ENCODE measurements at regions not wholly inside any gene's neighbourhood (a gene's known extent, or its start where the extent isn't known, plus 50 kb on each side); places are given as distances from the start of the nearest gene placed in this dataset.

- Histone ChIP-seq H3K27me3 (ENCODE audit: control insufficient read depth, insufficient read depth, low read length) (no peaks in the 10 kb centered on the region), H3K9ac (ENCODE audit: low read length) (no peak overlapping the region), H3K27ac (ENCODE audit: low read depth, low read length) (no peak overlapping the region), H3K36me3 (ENCODE audit: control insufficient read depth, insufficient read depth, low read length) (no peaks in the 10 kb centered on the region), H3K4me1 (ENCODE audit: control insufficient read depth, insufficient read depth, low read length) (no peaks in the 10 kb centered on the region), H3K4me3 (ENCODE audit: low read depth, low read length) (no peak overlapping the region), H3K9me3 (ENCODE audit: control insufficient read depth, insufficient read depth, low read depth, low read length) (no peaks in the 10 kb centered on the region)
Observed at GRCh38 chr5:118565335-118565971, 422.9 kb downstream of the DTWD2 start.

GRCh38 chr5:118561971-118562370 lies 426.4 kb downstream of the DTWD2 start:
- Histone ChIP-seq H3K27ac (ENCODE audit: low read depth, low read length) (no peak overlapping the region), H3K36me3 (ENCODE audit: control insufficient read depth, insufficient read depth, low read length) (no peaks in the 10 kb centered on the region), H3K27me3 (ENCODE audit: control insufficient read depth, insufficient read depth, low read length) (no peaks in the 10 kb centered on the region), H3K9me3 (ENCODE audit: control insufficient read depth, insufficient read depth, low read depth, low read length) (no peaks in the 10 kb centered on the region), H3K4me1 (ENCODE audit: control insufficient read depth, insufficient read depth, low read length) (no peaks in the 10 kb centered on the region), H3K9ac (ENCODE audit: low read length) (no peak overlapping the region), H3K4me3 (ENCODE audit: low read depth, low read length) (no peak overlapping the region)

- H3K36me3 ChIP-seq (ENCODE audit: control insufficient read depth, insufficient read depth, low read length), result no peaks in the 10 kb centered on the region
- no peak overlapping the region for H3K4me3 ChIP-seq (ENCODE audit: low read depth, low read length)
- H3K9me3 ChIP-seq (ENCODE audit: control insufficient read depth, insufficient read depth, low read depth, low read length), result no peaks in the 10 kb centered on the region
- H3K4me1 ChIP-seq (ENCODE audit: control insufficient read depth, insufficient read depth, low read length), result no peaks in the 10 kb centered on the region
- H3K9ac ChIP-seq (ENCODE audit: low read length), result no peak overlapping the region
- no peak overlapping the region for H3K27ac ChIP-seq (ENCODE audit: low read depth, low read length)
- H3K27me3 ChIP-seq (ENCODE audit: control insufficient read depth, insufficient read depth, low read length), result no peaks in the 10 kb centered on the region
Observed at GRCh38 chr5:118561235-118561634, 427.1 kb downstream of the DTWD2 start.

- Histone ChIP-seq H3K9ac (ENCODE audit: low read length) (no peak overlapping the region), H3K27me3 (ENCODE audit: control insufficient read depth, insufficient read depth, low read length) (no peaks in the 10 kb centered on the region), H3K4me1 (ENCODE audit: control insufficient read depth, insufficient read depth, low read length) (no peaks in the 10 kb centered on the region), H3K27ac (ENCODE audit: low read depth, low read length) (no peak overlapping the region), H3K4me3 (ENCODE audit: low read depth, low read length) (no peak overlapping the region), H3K36me3 (ENCODE audit: control insufficient read depth, insufficient read depth, low read length) (no peaks in the 10 kb centered on the region), H3K9me3 (ENCODE audit: control insufficient read depth, insufficient read depth, low read depth, low read length) (no peaks in the 10 kb centered on the region)
Observed at GRCh38 chr5:118558871-118559270, 429.5 kb downstream of the DTWD2 start.

- Histone ChIP-seq H3K4me3 (ENCODE audit: low read depth, low read length) (no peak overlapping the region), H3K27ac (ENCODE audit: low read depth, low read length) (no peak overlapping the region), H3K4me1 (ENCODE audit: control insufficient read depth, insufficient read depth, low read length) (no peaks in the 10 kb centered on the region), H3K9me3 (ENCODE audit: control insufficient read depth, insufficient read depth, low read depth, low read length) (no peaks in the 10 kb centered on the region), H3K36me3 (ENCODE audit: control insufficient read depth, insufficient read depth, low read length) (no peaks in the 10 kb centered on the region), H3K9ac (ENCODE audit: low read length) (no peak overlapping the region), H3K27me3 (ENCODE audit: control insufficient read depth, insufficient read depth, low read length) (no peaks in the 10 kb centered on the region)
Observed at GRCh38 chr5:118557251-118557661, 431.1 kb downstream of the DTWD2 start.

- H3K27me3 ChIP-seq (ENCODE audit: control insufficient read depth, insufficient read depth, low read length), result no peaks in the 10 kb centered on the region
- H3K36me3 ChIP-seq (ENCODE audit: control insufficient read depth, insufficient read depth, low read length), result no peaks in the 10 kb centered on the region
- no peaks in the 10 kb centered on the region for H3K4me1 ChIP-seq (ENCODE audit: control insufficient read depth, insufficient read depth, low read length)
- no peaks in the 10 kb centered on the region for H3K9me3 ChIP-seq (ENCODE audit: control insufficient read depth, insufficient read depth, low read depth, low read length)
- H3K4me3 ChIP-seq (ENCODE audit: low read depth, low read length), result no peak overlapping the region
- H3K27ac ChIP-seq (ENCODE audit: low read depth, low read length), result no peak overlapping the region
- H3K9ac ChIP-seq (ENCODE audit: low read length), result no peak overlapping the region
Observed at GRCh38 chr5:118556792-118557191, 431.6 kb downstream of the DTWD2 start.

- Histone ChIP-seq H3K27me3 (ENCODE audit: control insufficient read depth, insufficient read depth, low read length) (no peaks in the 10 kb centered on the region), H3K9ac (ENCODE audit: low read length) (no peak overlapping the region), H3K27ac (ENCODE audit: low read depth, low read length) (no peak overlapping the region), H3K36me3 (ENCODE audit: control insufficient read depth, insufficient read depth, low read length) (no peaks in the 10 kb centered on the region), H3K4me1 (ENCODE audit: control insufficient read depth, insufficient read depth, low read length) (no peaks in the 10 kb centered on the region), H3K9me3 (ENCODE audit: control insufficient read depth, insufficient read depth, low read depth, low read length) (no peaks in the 10 kb centered on the region), H3K4me3 (ENCODE audit: low read depth, low read length) (no peak overlapping the region)
Observed at GRCh38 chr5:118555727-118556126, 432.6 kb downstream of the DTWD2 start.

- Histone ChIP-seq H3K27ac (ENCODE audit: low read depth, low read length) (no peak overlapping the region), H3K9me3 (ENCODE audit: control insufficient read depth, insufficient read depth, low read depth, low read length) (no peaks in the 10 kb centered on the region), H3K4me1 (ENCODE audit: control insufficient read depth, insufficient read depth, low read length) (no peaks in the 10 kb centered on the region), H3K4me3 (ENCODE audit: low read depth, low read length) (no peak overlapping the region), H3K27me3 (ENCODE audit: control insufficient read depth, insufficient read depth, low read length) (no peaks in the 10 kb centered on the region), H3K36me3 (ENCODE audit: control insufficient read depth, insufficient read depth, low read length) (no peaks in the 10 kb centered on the region), H3K9ac (ENCODE audit: low read length) (no peak overlapping the region)
Observed at GRCh38 chr5:118554981-118555380, 433.4 kb downstream of the DTWD2 start.

GRCh38 chr5:118554241-118554640 lies 434.1 kb downstream of the DTWD2 start:
- Histone ChIP-seq H3K36me3 (ENCODE audit: control insufficient read depth, insufficient read depth, low read length) (no peaks in the 10 kb centered on the region), H3K27me3 (ENCODE audit: control insufficient read depth, insufficient read depth, low read length) (no peaks in the 10 kb centered on the region), H3K4me1 (ENCODE audit: control insufficient read depth, insufficient read depth, low read length) (no peaks in the 10 kb centered on the region), H3K4me3 (ENCODE audit: low read depth, low read length) (no peak overlapping the region), H3K9me3 (ENCODE audit: control insufficient read depth, insufficient read depth, low read depth, low read length) (no peaks in the 10 kb centered on the region), H3K9ac (ENCODE audit: low read length) (no peak overlapping the region), H3K27ac (ENCODE audit: low read depth, low read length) (no peak overlapping the region)

GRCh38 chr5:118553662-118554061 lies 434.7 kb downstream of the DTWD2 start:
- Histone ChIP-seq H3K9ac (ENCODE audit: low read length) (no peak overlapping the region), H3K9me3 (ENCODE audit: control insufficient read depth, insufficient read depth, low read depth, low read length) (no peaks in the 10 kb centered on the region), H3K4me1 (ENCODE audit: control insufficient read depth, insufficient read depth, low read length) (no peaks in the 10 kb centered on the region), H3K4me3 (ENCODE audit: low read depth, low read length) (no peak overlapping the region), H3K27me3 (ENCODE audit: control insufficient read depth, insufficient read depth, low read length) (no peaks in the 10 kb centered on the region), H3K36me3 (ENCODE audit: control insufficient read depth, insufficient read depth, low read length) (no peaks in the 10 kb centered on the region), H3K27ac (ENCODE audit: low read depth, low read length) (no peak overlapping the region)

- Histone ChIP-seq H3K9ac (ENCODE audit: low read length) (no peak overlapping the region), H3K4me3 (ENCODE audit: low read depth, low read length) (no peak overlapping the region), H3K27ac (ENCODE audit: low read depth, low read length) (no peak overlapping the region), H3K9me3 (ENCODE audit: control insufficient read depth, insufficient read depth, low read depth, low read length) (no peaks in the 10 kb centered on the region), H3K4me1 (ENCODE audit: control insufficient read depth, insufficient read depth, low read length) (no peaks in the 10 kb centered on the region), H3K36me3 (ENCODE audit: control insufficient read depth, insufficient read depth, low read length) (no peaks in the 10 kb centered on the region), H3K27me3 (ENCODE audit: control insufficient read depth, insufficient read depth, low read length) (no peaks in the 10 kb centered on the region)
Observed at GRCh38 chr5:118552731-118553360, 435.5 kb downstream of the DTWD2 start.
